Tibial nerve (tissue), 4 donors: ENCODE measurements at regions not wholly inside any gene's neighbourhood (a gene's known extent, or its start where the extent isn't known, plus 50 kb on each side); places are given as distances from the start of the nearest gene placed in this dataset.

ENCODE experiments used
- DNase-seq, 2 donors: peaks; one replicate each; pipeline ENCODE4 v3.0.0-alpha.2; 2019; ENCODE audit warnings: low spot score in 2 of 2
- H3K27ac ChIP-seq, 4 donors: fragments of 200-600 bp; sonication (generic) in 3 of 4; one replicate each; pipeline ENCODE4 v1.5.1; 2017 to 2019; ENCODE audit warnings: mild to moderate bottlenecking in 1 of 4
- H3K27me3 ChIP-seq, 2 donors: fragments of 200-600 bp; sonication (generic) in 1 of 2; one replicate each; pipeline versions ENCODE4 v1.5.1 to v1.6.0; 2017 to 2019
- H3K36me3 ChIP-seq, 3 donors: fragments of 200-600 bp; sonication (generic); one replicate each; pipeline ENCODE4 v1.5.1; 2018 to 2019
- H3K4me1 ChIP-seq, 4 donors: fragments of 200-600 bp; sonication (generic) in 3 of 4; one replicate each; pipeline ENCODE4 v1.5.1; 2017 to 2019
- H3K4me3 ChIP-seq, 4 donors: fragments of 200-600 bp; sonication (generic) in 3 of 4; one replicate each; pipeline ENCODE4 v1.5.1; 2017 to 2019; ENCODE audit warnings: mild to moderate bottlenecking in 1 of 4, moderate library complexity in 1 of 4
- H3K9me3 ChIP-seq, 4 donors: fragments of 200-600 bp; sonication (generic) in 3 of 4; one replicate each; pipeline ENCODE4 v1.5.1; 2017 to 2019
- CTCF ChIP-seq, 5 experiments: fragments of 200-600 bp in 3 of 5; fragments of 450-650 bp in 2 of 5; sonication (generic) in 3 of 5; IDR thresholded peaks; one replicate each; pipeline ENCODE4 v1.5.1; 2016 to 2019; ENCODE audit warnings: antibody characterized with exemption in 5 of 5, mild to moderate bottlenecking in 3 of 5, moderate library complexity in 2 of 5
- EP300 ChIP-seq, 2 donors: sonication (generic); formaldehyde crosslinking; IDR thresholded peaks; one replicate each; pipeline ENCODE4 v1.6.1; 2017; ENCODE audit warnings: antibody characterized with exemption in 2 of 2, mild to moderate bottlenecking in 1 of 2
- POLR2A ChIP-seq, 2 donors: fragments of 450-650 bp; IDR thresholded peaks; one replicate each; pipeline ENCODE4 v1.6.1; 2017; ENCODE audit warnings: antibody characterized with exemption in 2 of 2, mild to moderate bottlenecking in 2 of 2, moderate library complexity in 2 of 2
- WGBS, 2 donors: methylation state at CpG; one replicate each; pipeline ENCODE4 v1.1.5; 2018; 5-methylcytosine and 5-hydroxymethylcytosine counted together

GRCh38 chr2:193463011-193463410 lies 1268.3 kb upstream of the TMEFF2 start:
- Histone ChIP-seq H3K9me3 (peaks cover 0 to 11% (median 0%) of the 10 kb centered on the region in 4 donors), H3K4me1 (no peaks in the 10 kb centered on the region), H3K36me3 (no peaks in the 10 kb centered on the region), H3K27ac (no peak overlapping the region), H3K4me3 (no peak overlapping the region), H3K27me3 (no peaks in the 10 kb centered on the region)
- 79% methylated on average over 3 of the region's 3 CpGs for WGBS, 2 donors
- no peak for DNase-seq
- TF ChIP-seq CTCF (IDR thresholded peaks at IDR 0.05) (no peak), EP300 (IDR thresholded peaks at IDR 0.05) (no peak)

- Histone ChIP-seq H3K36me3 (no peaks in the 10 kb centered on the region), H3K4me1 (no peaks in the 10 kb centered on the region), H3K27ac (no peak overlapping the region), H3K4me3 (no peak overlapping the region), H3K27me3 (no peaks in the 10 kb centered on the region), H3K9me3 (peaks cover 0 to 11% (median 0%) of the 10 kb centered on the region in 4 donors)
- DNase-seq = no peak
- WGBS, 2 donors = 69 to 76% methylated on average over 2 of the region's 2 CpGs
- TF ChIP-seq EP300 (IDR thresholded peaks at IDR 0.05) = no peak
- no peak for TF ChIP-seq POLR2A (IDR thresholded peaks at IDR 0.05)
- no peak for TF ChIP-seq CTCF (IDR thresholded peaks at IDR 0.05)
Measured at GRCh38 chr2:193462411-193462810, 1267.7 kb upstream of the TMEFF2 start.

GRCh38 chr2:193461431-193461934 lies 1266.8 kb upstream of the TMEFF2 start:
- H3K36me3 ChIP-seq = no peaks in the 10 kb centered on the region
- no peak for DNase-seq
- 83 to 93% methylated on average over 2 of the region's 2 CpGs for WGBS, 2 donors
- H3K4me1 ChIP-seq = no peaks in the 10 kb centered on the region
- H3K9me3 ChIP-seq = peaks cover 0 to 13% (median 0%) of the 10 kb centered on the region in 4 donors
- no peaks in the 10 kb centered on the region for H3K27me3 ChIP-seq
- H3K4me3 ChIP-seq = no peak overlapping the region
- no peak overlapping the region for H3K27ac ChIP-seq
- TF ChIP-seq CTCF (IDR thresholded peaks at IDR 0.05) = no peak
- TF ChIP-seq EP300 (IDR thresholded peaks at IDR 0.05) = no peak
- TF ChIP-seq POLR2A (IDR thresholded peaks at IDR 0.05) = no peak

GRCh38 chr2:193446967-193447366 lies 1252.2 kb upstream of the TMEFF2 start:
- Histone ChIP-seq H3K4me3 (no peak overlapping the region), H3K27ac (no peak overlapping the region), H3K9me3 (no peaks in the 10 kb centered on the region), H3K4me1 (no peaks in the 10 kb centered on the region), H3K36me3 (no peaks in the 10 kb centered on the region), H3K27me3 (no peaks in the 10 kb centered on the region)
- TF ChIP-seq CTCF (IDR thresholded peaks at IDR 0.05) (no peak), POLR2A (IDR thresholded peaks at IDR 0.05) (no peak), EP300 (IDR thresholded peaks at IDR 0.05) (no peak)
- WGBS, 2 donors = 89 to 93% methylated on average over 2 of the region's 2 CpGs
- DNase-seq = no peak

- no peaks in the 10 kb centered on the region for H3K9me3 ChIP-seq
- H3K36me3 ChIP-seq = no peaks in the 10 kb centered on the region
- WGBS, 2 donors = 61 to 82% methylated on average over 1 of the region's 1 CpG
- H3K27ac ChIP-seq = no peak overlapping the region
- no peaks in the 10 kb centered on the region for H3K27me3 ChIP-seq
- no peak for TF ChIP-seq EP300 (IDR thresholded peaks at IDR 0.05)
- TF ChIP-seq POLR2A (IDR thresholded peaks at IDR 0.05) = no peak
- no peak for TF ChIP-seq CTCF (IDR thresholded peaks at IDR 0.05)
- no peaks in the 10 kb centered on the region for H3K4me1 ChIP-seq
- H3K4me3 ChIP-seq = no peak overlapping the region
- no peak for DNase-seq
Measured at GRCh38 chr2:193442293-193442692, 1247.6 kb upstream of the TMEFF2 start.
